Immature natural killer cell (primary cell): ENCODE measurements at regions not wholly inside any gene's neighbourhood (a gene's known extent, or its start where the extent isn't known, plus 50 kb on each side); places are given as distances from the start of the nearest gene placed in this dataset.
"Not testable (repeated sequence)": the region's sequence is repeated elsewhere in the genome, so short reads cannot be mapped to it uniquely, and the experiment has no call there.

Experiments used
- DNase-seq, 3 donors: peaks; one replicate each; pipeline ENCODE4 v3.0.0; 2022; ENCODE audit warnings: mixed read lengths in 1 of 3
- H3K27ac Mint-ChIP-seq, 6 donors: one replicate each; pipeline ENCODE4 v1.8.0; 2020; ENCODE audit warnings: mixed read lengths in 6 of 6, mild to moderate bottlenecking in 5 of 6, inconsistent platforms in 4 of 6, moderate library complexity in 3 of 6
- H3K27me3 Mint-ChIP-seq, 3 donors: one replicate each; pipeline ENCODE4 v1.8.0; 2020 to 2021; ENCODE audit warnings: low read depth in 3 of 3, mild to moderate bottlenecking in 3 of 3, mixed read lengths in 3 of 3, moderate library complexity in 3 of 3, inconsistent platforms in 1 of 3
- H3K36me3 Mint-ChIP-seq, 3 donors: one replicate each; pipeline ENCODE4 v1.8.0; 2020; ENCODE audit warnings: mixed read lengths in 3 of 3, inconsistent platforms in 2 of 3, mild to moderate bottlenecking in 2 of 3
- H3K4me1 Mint-ChIP-seq, 2 donors: one replicate each; pipeline ENCODE4 v1.8.0; 2020; ENCODE audit warnings: inconsistent platforms in 2 of 2, mild to moderate bottlenecking in 2 of 2, mixed read lengths in 2 of 2, moderate library complexity in 1 of 2
- H3K4me3 Mint-ChIP-seq, 5 donors: one replicate each; pipeline ENCODE4 v1.8.0; 2020; ENCODE audit warnings: mild to moderate bottlenecking in 5 of 5, mixed read lengths in 5 of 5, inconsistent platforms in 3 of 5, moderate library complexity in 3 of 5
- H3K9me3 Mint-ChIP-seq, 6 donors: one replicate each; pipeline ENCODE4 v1.8.0; 2020; ENCODE audit warnings: mild to moderate bottlenecking in 6 of 6, mixed read lengths in 6 of 6, inconsistent platforms in 4 of 6, moderate library complexity in 3 of 6

DNA sequence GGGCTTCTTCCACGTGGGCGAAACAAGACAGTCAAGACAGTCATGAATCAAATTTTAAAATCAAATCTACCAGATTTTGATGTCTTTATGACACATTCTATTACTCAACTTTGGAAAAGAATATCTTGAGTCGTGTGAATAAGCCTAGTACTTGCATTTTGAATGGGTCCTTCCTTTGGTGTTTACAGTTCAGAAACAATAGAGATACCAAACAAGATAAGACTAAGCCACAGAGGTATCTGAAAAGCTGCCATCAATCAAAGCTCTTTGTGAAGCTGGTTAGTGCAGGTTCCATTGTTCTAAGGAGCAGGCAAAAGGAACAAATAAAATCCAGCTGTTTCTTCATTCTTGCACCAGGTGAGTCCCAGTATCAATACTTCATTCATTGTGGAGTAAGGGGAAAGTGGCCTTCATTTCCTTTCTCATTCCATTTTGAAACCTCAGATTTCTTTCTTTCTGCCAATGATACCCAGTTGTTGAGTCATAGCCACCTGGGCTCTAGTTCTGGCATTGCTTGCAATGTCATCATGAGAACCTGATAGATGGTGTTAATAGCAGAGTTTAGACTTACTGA is 151.7 kb upstream of the L3MBTL4 start:
- Mint-ChIP-seq H3K36me3 (no peaks in the 10 kb centered on the region), H3K4me1 (no peaks in the 10 kb centered on the region), H3K9me3 (peaks cover 0 to 3% (median 0%) of the 10 kb centered on the region in 6 donors), H3K27me3 (peaks cover 0 to 3% (median 2%) of the 10 kb centered on the region in 3 donors), H3K27ac (no peak overlapping the region), H3K4me3 (no peak overlapping the region)
- no peak for DNase-seq

DNA sequence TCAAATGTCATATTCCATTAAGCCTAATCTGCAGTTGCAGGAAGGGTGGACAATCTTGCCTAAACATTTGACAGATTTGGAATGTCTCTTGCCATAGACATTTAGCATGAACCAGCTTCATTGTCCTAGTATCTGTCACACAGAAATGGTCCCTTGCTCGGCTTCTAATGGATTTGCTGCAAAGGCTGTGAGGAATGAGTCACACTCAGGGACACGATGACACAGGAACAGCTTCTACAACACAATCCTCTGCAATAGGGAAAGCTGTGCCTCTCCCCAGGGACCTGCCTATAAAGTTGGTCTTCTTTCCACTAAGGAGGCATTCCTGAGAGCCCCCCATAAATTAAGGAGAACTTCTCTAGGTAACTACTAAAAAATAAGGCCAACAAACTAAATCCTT is 155.1 kb upstream of the L3MBTL4 start:
- H3K36me3 Mint-ChIP-seq: no peaks in the 10 kb centered on the region

DNA sequence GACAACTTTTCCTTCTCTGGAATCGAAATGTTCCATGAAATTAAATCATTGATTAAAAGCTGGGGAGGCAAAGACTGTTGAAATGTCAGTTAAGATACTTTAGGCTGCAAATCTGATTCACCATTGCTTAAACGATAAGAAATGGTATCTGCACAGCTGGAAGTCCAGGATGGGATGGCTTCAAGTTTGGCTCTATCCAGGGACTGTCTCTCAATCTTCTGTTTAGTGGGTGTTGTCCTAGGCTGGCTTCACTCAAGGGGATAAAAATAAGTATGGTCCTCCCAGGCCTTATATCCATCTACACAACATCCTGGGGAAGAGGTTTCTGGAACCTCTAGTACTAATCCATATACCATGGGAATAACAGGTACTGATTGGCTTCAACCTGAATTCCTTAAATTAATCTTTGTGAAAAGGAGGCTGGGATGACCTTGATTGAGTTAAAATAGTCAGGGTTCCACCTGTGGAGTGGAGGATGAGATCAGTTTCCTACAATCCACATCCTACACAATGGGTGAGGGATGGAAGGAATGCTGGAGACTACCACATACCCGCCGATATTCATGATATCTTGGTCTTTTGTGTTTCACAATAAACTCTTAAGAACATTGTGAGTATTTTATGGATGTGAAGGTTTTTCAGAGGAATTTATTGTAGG is 156.0 kb upstream of the L3MBTL4 start:
- Mint-ChIP-seq H3K27me3 (peaks cover 0 to 3% (median 0%) of the 10 kb centered on the region in 3 donors), H3K4me3 (no peak overlapping the region), H3K36me3 (no peaks in the 10 kb centered on the region), H3K27ac (no peak overlapping the region), H3K4me1 (no peaks in the 10 kb centered on the region), H3K9me3 (peaks cover 0 to 3% (median 0%) of the 10 kb centered on the region in 6 donors)
- DNase-seq: no peak

More for the DNA sequence above, 155.1 kb upstream of the L3MBTL4 start:
- peaks cover 0 to 3% (median 0%) of the 10 kb centered on the region in 3 donors for H3K27me3 Mint-ChIP-seq
- no peak overlapping the region for H3K4me3 Mint-ChIP-seq
- H3K9me3 Mint-ChIP-seq: peaks cover 0 to 3% (median 0%) of the 10 kb centered on the region in 6 donors
- H3K27ac Mint-ChIP-seq: no peak overlapping the region
- no peak for DNase-seq
- no peaks in the 10 kb centered on the region for H3K4me1 Mint-ChIP-seq

DNA sequence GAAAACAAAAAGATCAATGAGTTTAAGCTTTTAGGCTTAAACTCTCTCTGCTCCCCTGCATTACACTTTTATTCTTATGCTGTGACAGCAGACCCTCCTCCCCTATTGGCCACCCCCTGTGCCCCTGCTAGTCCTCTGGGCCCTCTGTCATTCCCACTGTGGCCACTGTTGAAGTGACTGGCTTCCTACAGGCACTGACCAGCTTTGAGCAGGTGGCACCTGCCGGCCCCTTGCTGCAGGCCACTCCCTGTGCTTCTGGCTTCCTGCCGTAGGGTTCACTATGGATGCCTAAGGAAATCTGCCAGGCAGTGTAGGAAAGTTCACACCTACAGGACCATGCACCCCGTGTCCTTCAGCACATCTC is 156.5 kb upstream of the L3MBTL4 start:
- Mint-ChIP-seq H3K36me3 (no peaks in the 10 kb centered on the region), H3K4me1 (no peaks in the 10 kb centered on the region), H3K9me3 (peaks cover 0 to 3% (median 0%) of the 10 kb centered on the region in 6 donors)

DNA sequence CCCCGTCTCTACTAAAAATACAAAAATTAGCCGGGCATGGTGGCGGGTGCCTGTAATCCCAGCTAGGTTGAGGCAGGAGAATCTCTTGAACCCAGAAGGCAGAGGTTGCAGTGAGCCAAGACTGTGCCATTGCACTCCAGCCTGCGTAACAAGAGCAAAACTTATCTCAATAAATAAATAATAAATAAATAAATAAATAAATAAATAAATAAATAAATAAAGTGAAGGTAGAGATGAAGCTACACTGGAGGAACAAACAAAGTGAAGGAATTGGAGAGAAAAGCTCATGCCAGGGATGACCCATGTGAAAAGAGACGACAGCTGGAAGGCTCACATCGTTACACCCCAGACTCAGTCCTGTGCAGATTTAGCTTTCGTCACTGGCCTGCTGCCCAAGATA is 157.3 kb upstream of the ARHGAP28 start:
- H3K9me3 Mint-ChIP-seq, H3K27me3 Mint-ChIP-seq, DNase-seq, H3K4me1 Mint-ChIP-seq, H3K36me3 Mint-ChIP-seq, H3K27ac Mint-ChIP-seq, H3K4me3 Mint-ChIP-seq: not testable (repeated sequence)

More for the DNA sequence above, 156.5 kb upstream of the L3MBTL4 start:
- Mint-ChIP-seq H3K27ac (no peak overlapping the region), H3K4me3 (no peak overlapping the region), H3K27me3 (peaks cover 0 to 3% (median 0%) of the 10 kb centered on the region in 3 donors)
- DNase-seq: no peak

DNA sequence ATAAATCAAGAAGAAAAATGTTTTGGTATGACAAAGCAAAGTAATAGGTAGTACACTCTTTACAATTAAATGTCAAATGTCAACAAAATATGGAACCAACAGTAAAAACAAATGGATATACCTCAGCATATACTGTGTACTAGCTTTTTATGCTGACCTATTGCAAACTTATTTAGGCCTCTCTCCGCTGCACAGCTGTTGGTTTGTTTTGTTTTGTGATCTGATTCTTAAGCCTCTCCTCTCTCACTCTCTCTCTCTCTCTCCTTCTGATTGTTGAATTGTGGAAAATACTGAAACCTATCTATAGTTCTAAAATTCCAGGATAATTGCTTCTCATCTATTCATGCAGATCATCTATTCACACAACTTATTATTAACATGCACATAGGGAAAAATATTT is 154.9 kb upstream of the ARHGAP28 start:
- DNase-seq: no peak
- no peaks in the 10 kb centered on the region for H3K36me3 Mint-ChIP-seq
- H3K4me1 Mint-ChIP-seq: no peaks in the 10 kb centered on the region
- H3K27me3 Mint-ChIP-seq: peaks cover 0 to 2% (median 0%) of the 10 kb centered on the region in 3 donors
- H3K9me3 Mint-ChIP-seq: peaks cover 0 to 3% (median 0%) of the 10 kb centered on the region in 6 donors
- H3K4me3 Mint-ChIP-seq: no peak overlapping the region
- H3K27ac Mint-ChIP-seq: no peak overlapping the region

DNA sequence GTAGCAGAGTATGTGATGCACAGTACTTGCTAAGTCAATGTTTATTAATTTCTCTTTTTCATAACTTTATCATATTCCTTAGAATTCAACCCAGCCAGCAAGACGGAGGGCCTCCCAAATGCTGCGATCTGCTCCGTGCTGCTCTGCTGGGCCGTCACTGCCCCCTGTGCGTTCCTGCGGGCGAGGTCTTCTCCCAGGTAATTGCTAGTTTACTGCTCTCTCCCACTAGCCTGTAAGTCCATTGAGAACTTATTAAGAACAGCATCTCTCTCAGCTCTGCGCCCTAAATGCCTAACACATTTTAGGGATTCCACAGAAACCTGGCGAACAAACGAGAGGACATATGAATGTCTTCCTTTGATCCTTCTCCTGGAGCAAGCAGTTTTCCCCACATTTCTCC is 153.6 kb upstream of the ARHGAP28 start:
- Mint-ChIP-seq H3K27me3 (peaks cover 0 to 2% (median 0%) of the 10 kb centered on the region in 3 donors), H3K4me3 (no peak overlapping the region), H3K36me3 (no peaks in the 10 kb centered on the region), H3K27ac (no peak overlapping the region), H3K4me1 (no peaks in the 10 kb centered on the region), H3K9me3 (peaks cover 0 to 3% (median 0%) of the 10 kb centered on the region in 6 donors)
- no peak for DNase-seq

DNA sequence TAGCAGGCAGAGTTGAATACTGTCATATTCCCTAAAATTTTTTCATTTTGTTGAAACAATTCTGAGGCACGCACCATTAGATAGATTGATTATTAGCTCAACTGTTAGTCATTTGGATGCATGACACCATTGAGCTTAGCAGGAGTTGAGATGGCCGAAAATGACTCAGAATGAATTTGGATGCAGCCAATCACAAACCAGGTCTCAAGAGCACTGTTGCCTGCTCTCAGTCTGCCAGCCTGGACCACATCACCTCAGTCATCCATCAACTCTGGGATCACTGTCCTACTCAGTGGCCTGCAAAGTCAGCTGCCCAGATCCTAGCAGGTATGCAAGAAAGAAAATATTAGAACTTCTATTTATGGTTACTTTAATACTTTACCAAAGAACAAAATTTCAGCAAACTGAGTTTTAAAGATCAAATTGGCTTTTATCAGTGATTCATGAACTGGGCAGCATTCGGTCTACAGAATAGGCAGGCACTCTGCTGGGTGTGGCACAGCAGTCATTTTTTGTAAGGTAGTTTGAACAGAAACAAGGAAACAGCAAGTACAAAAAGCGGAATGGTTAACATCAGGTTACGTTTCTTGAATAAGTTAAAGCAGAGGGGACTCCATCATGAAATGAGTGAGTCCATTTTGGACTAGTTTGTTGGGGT is 152.7 kb upstream of the ARHGAP28 start:
- no peak overlapping the region for H3K4me3 Mint-ChIP-seq
- no peak overlapping the region for H3K27ac Mint-ChIP-seq
- no peaks in the 10 kb centered on the region for H3K27me3 Mint-ChIP-seq
- DNase-seq: no peak
- H3K4me1 Mint-ChIP-seq: no peaks in the 10 kb centered on the region
- no peaks in the 10 kb centered on the region for H3K36me3 Mint-ChIP-seq
- H3K9me3 Mint-ChIP-seq: peaks cover 0 to 8% (median 0%) of the 10 kb centered on the region in 6 donors

DNA sequence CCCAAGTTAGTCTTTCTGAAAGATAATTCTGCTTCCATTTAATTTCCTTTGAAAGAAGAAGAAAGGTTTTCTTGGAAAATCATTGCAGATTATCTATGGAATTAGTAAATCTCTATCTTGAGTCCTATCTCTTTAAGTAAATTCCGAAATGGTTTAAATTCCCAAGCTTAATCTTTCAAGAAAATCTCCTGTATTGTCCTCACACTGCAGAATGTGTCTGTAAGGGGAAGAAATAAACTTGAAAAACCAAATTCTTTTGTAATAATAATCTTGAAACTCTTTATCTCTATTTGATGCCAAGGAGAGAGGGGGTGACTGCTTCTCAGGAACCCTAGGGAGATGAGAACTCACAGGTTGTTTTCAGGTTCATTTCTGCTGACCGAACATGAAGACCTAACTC is 150.8 kb upstream of the ARHGAP28 start:
- no peak for DNase-seq
- no peaks in the 10 kb centered on the region for H3K27me3 Mint-ChIP-seq
- no peaks in the 10 kb centered on the region for H3K36me3 Mint-ChIP-seq
- H3K4me1 Mint-ChIP-seq: no peaks in the 10 kb centered on the region
- no peak overlapping the region for H3K4me3 Mint-ChIP-seq
- H3K9me3 Mint-ChIP-seq: peaks cover 0 to 15% (median under 1%) of the 10 kb centered on the region in 6 donors
- no peak overlapping the region for H3K27ac Mint-ChIP-seq

DNA sequence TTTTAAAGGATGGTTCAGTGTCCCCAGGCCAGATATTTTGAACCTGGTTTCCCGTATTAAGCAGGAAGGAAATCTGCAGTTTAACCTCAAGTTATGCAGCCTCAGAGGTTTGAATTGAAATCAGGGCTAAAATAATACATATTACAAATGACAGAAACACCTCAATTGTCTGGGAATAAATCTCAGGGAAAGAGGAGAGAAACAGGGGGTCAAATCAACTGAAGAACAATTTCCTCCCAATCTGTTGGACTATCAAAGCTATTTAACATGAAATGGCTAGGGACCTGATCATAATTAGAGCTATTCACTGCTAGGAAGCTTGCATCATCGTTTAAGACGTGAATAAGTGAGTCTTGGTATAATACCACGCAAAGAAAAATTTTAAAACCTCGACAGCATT is 150.0 kb upstream of the ARHGAP28 start:
- H3K9me3 Mint-ChIP-seq: peaks cover 0 to 23% (median 7%) of the 10 kb centered on the region in 6 donors
- H3K4me3 Mint-ChIP-seq: no peak overlapping the region
- H3K36me3 Mint-ChIP-seq: no peaks in the 10 kb centered on the region
- H3K27ac Mint-ChIP-seq: no peak overlapping the region
- no peaks in the 10 kb centered on the region for H3K4me1 Mint-ChIP-seq
- DNase-seq: no peak
- H3K27me3 Mint-ChIP-seq: no peaks in the 10 kb centered on the region

DNA sequence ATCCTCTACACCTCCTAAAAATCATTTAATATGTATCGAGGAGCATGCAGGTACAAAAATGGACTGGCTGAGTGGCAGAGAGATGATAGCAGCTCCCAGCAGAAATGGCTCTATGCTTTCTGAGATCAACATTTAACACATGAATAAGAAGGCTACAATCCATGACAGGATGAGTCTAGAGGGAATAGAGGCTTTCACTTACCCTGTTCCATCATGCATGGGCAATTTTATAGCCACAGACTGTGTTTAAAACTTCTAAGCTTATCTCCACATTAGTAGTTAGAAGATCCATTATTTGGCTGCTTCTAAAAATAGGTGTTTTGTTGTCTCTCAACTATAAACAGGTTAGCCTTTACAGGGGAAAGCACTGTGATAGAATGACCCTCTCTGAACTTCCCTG is 149.1 kb upstream of the ARHGAP28 start:
- Mint-ChIP-seq H3K4me1 (no peaks in the 10 kb centered on the region), H3K27me3 (no peaks in the 10 kb centered on the region), H3K9me3 (peaks cover 0 to 25% (median 11%) of the 10 kb centered on the region in 6 donors), H3K27ac (no peak overlapping the region), H3K36me3 (no peaks in the 10 kb centered on the region), H3K4me3 (no peak overlapping the region)
- no peak for DNase-seq

DNA sequence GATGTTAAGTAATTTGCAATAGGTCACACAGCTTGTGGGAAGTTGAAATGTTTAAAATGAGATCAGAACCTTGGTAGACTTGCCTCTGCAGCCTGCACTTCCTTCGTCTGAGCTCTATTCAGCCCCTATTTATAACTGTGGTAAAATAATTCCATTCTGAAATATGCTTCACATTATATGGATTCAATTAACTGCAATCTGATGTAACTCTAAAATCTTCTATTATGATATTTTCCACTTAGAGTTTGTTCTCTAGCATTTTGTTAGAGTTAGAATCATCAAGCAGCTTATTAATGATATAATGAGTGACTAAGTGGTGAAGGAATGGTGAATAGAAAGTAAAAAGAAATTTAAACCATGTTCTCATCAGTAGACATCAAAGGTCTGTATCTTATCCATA is 139.6 kb upstream of the ARHGAP28 start:
- peaks cover 0 to 3% (median 1%) of the 10 kb centered on the region in 6 donors for H3K9me3 Mint-ChIP-seq
- no peak for DNase-seq
- no peaks in the 10 kb centered on the region for H3K36me3 Mint-ChIP-seq
- no peaks in the 10 kb centered on the region for H3K4me1 Mint-ChIP-seq
- H3K27me3 Mint-ChIP-seq: no peaks in the 10 kb centered on the region
- no peak overlapping the region for H3K4me3 Mint-ChIP-seq
- no peak overlapping the region for H3K27ac Mint-ChIP-seq

DNA sequence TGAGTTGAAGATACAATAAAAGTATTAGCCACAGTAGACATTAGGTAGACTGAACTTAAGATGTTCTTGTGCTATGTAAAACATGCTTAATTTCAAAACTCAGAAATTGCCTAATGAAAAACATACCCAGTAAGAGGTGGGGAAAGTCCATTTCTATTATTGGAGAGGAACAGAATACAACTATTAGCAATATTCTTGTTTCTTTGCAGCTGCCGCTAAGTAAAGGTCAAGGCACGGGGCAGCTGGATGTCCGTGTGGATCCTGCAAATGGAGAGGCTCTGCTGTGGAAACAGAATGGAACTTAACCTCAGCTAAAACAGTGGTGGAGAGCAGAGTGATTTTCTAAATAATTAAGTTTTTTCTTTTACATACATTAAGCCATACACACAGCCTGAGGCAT is 139.2 kb upstream of the ARHGAP28 start:
- no peak for DNase-seq
- H3K4me1 Mint-ChIP-seq: no peaks in the 10 kb centered on the region
- H3K9me3 Mint-ChIP-seq: peaks cover 0 to 3% (median under 1%) of the 10 kb centered on the region in 6 donors
- H3K27me3 Mint-ChIP-seq: no peaks in the 10 kb centered on the region
- no peak overlapping the region for H3K4me3 Mint-ChIP-seq
- H3K36me3 Mint-ChIP-seq: no peaks in the 10 kb centered on the region
- no peak overlapping the region for H3K27ac Mint-ChIP-seq

DNA sequence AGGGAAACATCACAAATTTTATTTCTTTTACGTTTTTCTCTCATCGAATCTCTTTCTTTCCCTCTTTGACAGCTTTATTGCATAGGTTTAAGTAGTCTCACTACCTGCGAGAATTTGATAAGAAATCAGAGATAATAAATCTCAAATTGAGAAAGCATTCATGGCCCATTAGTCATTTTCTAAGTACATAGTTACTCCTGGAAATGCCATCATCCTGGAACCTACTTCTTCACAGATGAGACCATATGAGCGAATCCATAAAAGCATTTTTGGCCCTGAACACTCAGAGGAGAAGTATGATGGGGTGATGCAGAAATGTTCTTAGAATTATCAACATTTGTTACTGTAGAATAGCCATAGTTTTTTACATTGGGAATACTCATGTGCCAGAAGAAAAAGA is 138.0 kb upstream of the ARHGAP28 start:
- H3K36me3 Mint-ChIP-seq: no peaks in the 10 kb centered on the region
- no peak overlapping the region for H3K27ac Mint-ChIP-seq
- no peak for DNase-seq
- no peak overlapping the region for H3K4me3 Mint-ChIP-seq
- H3K9me3 Mint-ChIP-seq: peaks cover 0 to 3% (median 0%) of the 10 kb centered on the region in 6 donors
- no peaks in the 10 kb centered on the region for H3K27me3 Mint-ChIP-seq
- H3K4me1 Mint-ChIP-seq: no peaks in the 10 kb centered on the region
